Chondrocyte (in vitro differentiated cells): ENCODE measurements at regions not wholly inside any gene's neighbourhood (a gene's known extent, or its start where the extent isn't known, plus 50 kb on each side); places are given as distances from the start of the nearest gene placed in this dataset.

Source experiments
- DNase-seq: peaks from one replicate; pipeline ENCODE4 v3.0.0; 2021; ENCODE audit warnings: mixed read lengths, low spot score
- H3K27ac Mint-ChIP-seq: one replicate; pipeline ENCODE4 v1.8.0; 2021; ENCODE audit warnings: mild to moderate bottlenecking, moderate library complexity, mixed read lengths; ENCODE audit not compliant: unreplicated experiment
- H3K27me3 Mint-ChIP-seq: 2 replicates; pipeline ENCODE4 v1.8.0; 2021; ENCODE audit warnings: low read depth, mixed read lengths
- H3K36me3 Mint-ChIP-seq: 2 replicates; pipeline ENCODE4 v1.8.0; 2021; ENCODE audit warnings: low read depth, mixed read lengths
- H3K4me1 Mint-ChIP-seq: 2 replicates; pipeline ENCODE4 v1.8.0; 2021; ENCODE audit warnings: low read depth, mild to moderate bottlenecking, mixed read lengths
- H3K4me3 Mint-ChIP-seq: one replicate; pipeline ENCODE4 v1.8.0; 2021; ENCODE audit warnings: mild to moderate bottlenecking, moderate library complexity, mixed read lengths; ENCODE audit not compliant: unreplicated experiment
- H3K9me3 Mint-ChIP-seq: 2 replicates; pipeline ENCODE4 v1.8.0; 2021; ENCODE audit warnings: low read depth, mixed read lengths
- TF ChIP-seq, protein P1 (sequence below): fragments of 200-600 bp; sonication (generic); IDR thresholded peaks from 2 replicates; pipeline ENCODE4 v1.5.0; 2021; ENCODE audit warnings: antibody characterized with exemption, mild to moderate bottlenecking, moderate library complexity

- Mint-ChIP-seq H3K4me3 (no peak overlapping the region), H3K27me3 (no peaks in the 10 kb centered on the region), H3K9me3 (peaks cover 29% of the 10 kb centered on the region), H3K36me3 (no peaks in the 10 kb centered on the region), H3K27ac (no peak overlapping the region), H3K4me1 (no peaks in the 10 kb centered on the region)
- DNase-seq, result peak; percentile 91
- TF ChIP-seq, protein P1, sequence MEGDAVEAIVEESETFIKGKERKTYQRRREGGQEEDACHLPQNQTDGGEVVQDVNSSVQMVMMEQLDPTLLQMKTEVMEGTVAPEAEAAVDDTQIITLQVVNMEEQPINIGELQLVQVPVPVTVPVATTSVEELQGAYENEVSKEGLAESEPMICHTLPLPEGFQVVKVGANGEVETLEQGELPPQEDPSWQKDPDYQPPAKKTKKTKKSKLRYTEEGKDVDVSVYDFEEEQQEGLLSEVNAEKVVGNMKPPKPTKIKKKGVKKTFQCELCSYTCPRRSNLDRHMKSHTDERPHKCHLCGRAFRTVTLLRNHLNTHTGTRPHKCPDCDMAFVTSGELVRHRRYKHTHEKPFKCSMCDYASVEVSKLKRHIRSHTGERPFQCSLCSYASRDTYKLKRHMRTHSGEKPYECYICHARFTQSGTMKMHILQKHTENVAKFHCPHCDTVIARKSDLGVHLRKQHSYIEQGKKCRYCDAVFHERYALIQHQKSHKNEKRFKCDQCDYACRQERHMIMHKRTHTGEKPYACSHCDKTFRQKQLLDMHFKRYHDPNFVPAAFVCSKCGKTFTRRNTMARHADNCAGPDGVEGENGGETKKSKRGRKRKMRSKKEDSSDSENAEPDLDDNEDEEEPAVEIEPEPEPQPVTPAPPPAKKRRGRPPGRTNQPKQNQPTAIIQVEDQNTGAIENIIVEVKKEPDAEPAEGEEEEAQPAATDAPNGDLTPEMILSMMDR, result no peak
Measured at GRCh38 chr10:81784111-81784597, 90.8 kb upstream of the NRG3 start.

DNA sequence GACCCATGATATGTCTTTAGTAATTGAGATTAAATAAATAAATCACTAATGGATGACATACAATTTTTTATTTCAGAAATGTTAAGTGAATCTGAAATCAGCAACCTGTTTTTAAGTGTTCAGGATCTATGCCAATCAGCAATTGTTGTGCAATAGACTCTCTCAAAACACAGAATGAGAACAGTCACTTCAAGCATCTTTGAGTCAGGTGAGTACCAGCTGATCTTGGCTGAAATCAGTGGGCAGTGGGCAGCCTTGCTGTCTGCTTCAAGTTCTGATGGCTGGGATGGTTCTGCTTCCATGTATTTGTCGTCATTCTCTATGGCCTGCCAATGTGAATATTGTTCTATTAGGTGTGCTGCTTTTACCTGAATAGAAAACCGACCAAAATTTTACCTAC is 82.3 kb upstream of the NRG3 start:
- Mint-ChIP-seq H3K27ac (no peak overlapping the region), H3K27me3 (peaks cover 2% of the 10 kb centered on the region), H3K4me3 (no peak overlapping the region), H3K9me3 (peaks cover 8% of the 10 kb centered on the region), H3K4me1 (no peaks in the 10 kb centered on the region), H3K36me3 (no peaks in the 10 kb centered on the region)
- no peak for DNase-seq
- TF ChIP-seq, protein P1, result no peak

GRCh38 chr10:81806842-81807241 is 68.2 kb upstream of the NRG3 start:
- Mint-ChIP-seq H3K27ac (no peak overlapping the region), H3K9me3 (peaks cover 50% of the 10 kb centered on the region), H3K36me3 (no peaks in the 10 kb centered on the region), H3K4me3 (no peak overlapping the region), H3K27me3 (no peaks in the 10 kb centered on the region), H3K4me1 (no peaks in the 10 kb centered on the region)
- TF ChIP-seq, protein P1, result no peak
- DNase-seq, result no peak

DNA sequence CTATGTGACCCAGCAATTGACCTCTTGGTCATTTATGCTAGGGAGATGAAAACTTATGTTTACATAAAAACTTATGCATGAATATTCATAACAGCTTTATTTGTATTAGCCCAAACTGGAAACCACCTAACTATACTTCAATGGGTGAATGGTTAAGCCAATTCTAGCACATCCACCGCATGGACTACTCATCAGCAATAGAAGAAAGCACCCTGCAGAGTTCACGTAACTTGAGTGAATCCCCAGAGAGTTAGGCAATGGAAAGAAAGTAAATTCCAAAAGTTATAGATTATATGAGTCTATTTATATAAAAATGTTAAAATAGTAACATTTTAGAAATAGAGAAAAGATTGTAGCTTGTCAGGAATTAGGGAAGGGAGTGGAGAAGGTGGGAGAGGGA is 60.2 kb upstream of the NRG3 start:
- no peak overlapping the region for H3K27ac Mint-ChIP-seq
- TF ChIP-seq, protein P1, result no peak
- H3K4me1 Mint-ChIP-seq, result no peaks in the 10 kb centered on the region
- H3K4me3 Mint-ChIP-seq, result no peak overlapping the region
- no peaks in the 10 kb centered on the region for H3K27me3 Mint-ChIP-seq
- H3K9me3 Mint-ChIP-seq, result peaks cover 12% of the 10 kb centered on the region
- no peak for DNase-seq
- H3K36me3 Mint-ChIP-seq, result no peaks in the 10 kb centered on the region

GRCh38 chr10:81817596-81818170 is 57.3 kb upstream of the NRG3 start:
- TF ChIP-seq, protein P1, result no peak
- no peak overlapping the region for H3K4me3 Mint-ChIP-seq

More at GRCh38 chr10:81817596-81818170, 57.3 kb upstream of the NRG3 start:
- no peak overlapping the region for H3K27ac Mint-ChIP-seq
- no peak for DNase-seq
- H3K27me3 Mint-ChIP-seq, result no peaks in the 10 kb centered on the region
- H3K9me3 Mint-ChIP-seq, result no peaks in the 10 kb centered on the region
- no peaks in the 10 kb centered on the region for H3K36me3 Mint-ChIP-seq
- H3K4me1 Mint-ChIP-seq, result no peaks in the 10 kb centered on the region
